Activated CD8-positive, alpha-beta memory T cell treated with anti-CD3 and anti-CD28 coated beads, Interleukin-2, amount 10 ng/mL, durations not matched to agents 7 days and 5 days (primary cell): ENCODE measurements at regions not wholly inside any gene's neighbourhood (a gene's known extent, or its start where the extent isn't known, plus 50 kb on each side); places are given as distances from the start of the nearest gene placed in this dataset.

ENCODE experiments used
- ATAC-seq: fragments of 150-1000 bp; cut with Tn5 transposase; one replicate; pipeline ENCODE4 v1.10.0; 2021; ENCODE audit warnings: moderate library complexity
- CTCF ChIA-PET: fragments of 350-600 bp; sonication (Branson Sonifier 250); formaldehyde crosslinking; loops from one replicate; lab custom pipeline; 2021; ENCODE audit warnings: antibody characterized with exemption; lab: Charles Lee
- DNase-seq: peaks from one replicate; pipeline ENCODE4 v3.0.0-alpha.2; 2020
- H3K27ac Mint-ChIP-seq: one replicate; pipeline ENCODE4 v1.8.0; 2021; ENCODE audit warnings: mild to moderate bottlenecking, mixed read lengths
- H3K27me3 Mint-ChIP-seq: one replicate; pipeline ENCODE4 v1.8.0; 2021; ENCODE audit warnings: mixed read lengths
- H3K36me3 Mint-ChIP-seq: one replicate; pipeline ENCODE4 v1.8.0; 2021; ENCODE audit warnings: mild to moderate bottlenecking, mixed read lengths
- H3K4me1 Mint-ChIP-seq: one replicate; pipeline ENCODE4 v1.8.0; 2021; ENCODE audit warnings: mixed read lengths
- H3K4me3 Mint-ChIP-seq: one replicate; pipeline ENCODE4 v1.8.0; 2021; ENCODE audit warnings: mild to moderate bottlenecking, moderate library complexity, mixed read lengths
- H3K9me3 Mint-ChIP-seq: one replicate; pipeline ENCODE4 v1.8.0; 2022; ENCODE audit warnings: low read depth, mixed read lengths

- Mint-ChIP-seq H3K36me3 (no peaks in the 10 kb centered on the region), H3K9me3 (no peaks in the 10 kb centered on the region), H3K27ac (no peak overlapping the region), H3K27me3 (peaks cover 76% of the 10 kb centered on the region), H3K4me3 (no peak overlapping the region), H3K4me1 (no peaks in the 10 kb centered on the region)
- ATAC-seq (no peak), DNase-seq (no peak)
- CTCF ChIA-PET: no interaction called here
Measured at GRCh38 chr20:58133020-58133808, 95.2 kb downstream of the ANKRD60 start.

GRCh38 chr20:58131551-58132142 is 96.8 kb downstream of the ANKRD60 start:
- peaks cover 74% of the 10 kb centered on the region for H3K27me3 Mint-ChIP-seq
- no peaks in the 10 kb centered on the region for H3K9me3 Mint-ChIP-seq
- DNase-seq: no peak
- no peaks in the 10 kb centered on the region for H3K4me1 Mint-ChIP-seq
- CTCF ChIA-PET: no interaction called here
- no peak overlapping the region for H3K27ac Mint-ChIP-seq
- H3K4me3 Mint-ChIP-seq: no peak overlapping the region
- H3K36me3 Mint-ChIP-seq: no peaks in the 10 kb centered on the region
- ATAC-seq: no peak

GRCh38 chr20:58131151-58131550 is 97.3 kb downstream of the ANKRD60 start:
- Mint-ChIP-seq H3K27me3 (peaks cover 75% of the 10 kb centered on the region), H3K9me3 (no peaks in the 10 kb centered on the region), H3K36me3 (no peaks in the 10 kb centered on the region), H3K4me3 (no peak overlapping the region), H3K27ac (no peak overlapping the region), H3K4me1 (no peaks in the 10 kb centered on the region)
- ATAC-seq (no peak), DNase-seq (no peak)
- CTCF ChIA-PET: no interaction called here

- DNase-seq: no peak
- CTCF ChIA-PET: no interaction called here
- Mint-ChIP-seq H3K27ac (no peak overlapping the region), H3K4me1 (peaks cover 2% of the 10 kb centered on the region), H3K36me3 (no peaks in the 10 kb centered on the region), H3K9me3 (peaks cover 2% of the 10 kb centered on the region), H3K27me3 (peaks cover 69% of the 10 kb centered on the region), H3K4me3 (no peak overlapping the region)
- no peak for ATAC-seq
Measured at GRCh38 chr20:58130581-58130980, 97.9 kb downstream of the ANKRD60 start.

- no peak overlapping the region for H3K27ac Mint-ChIP-seq
- no peaks in the 10 kb centered on the region for H3K36me3 Mint-ChIP-seq
- H3K27me3 Mint-ChIP-seq: peaks cover 66% of the 10 kb centered on the region
- CTCF ChIA-PET: no interaction called here
- H3K9me3 Mint-ChIP-seq: peaks cover 4% of the 10 kb centered on the region
- H3K4me3 Mint-ChIP-seq: no peak overlapping the region
- H3K4me1 Mint-ChIP-seq: peaks cover 2% of the 10 kb centered on the region
- ATAC-seq: no peak
- DNase-seq: no peak
Measured at GRCh38 chr20:58130156-58130555, 98.3 kb downstream of the ANKRD60 start.

GRCh38 chr20:58129721-58130151 is 98.7 kb downstream of the ANKRD60 start:
- H3K27me3 Mint-ChIP-seq: peaks cover 63% of the 10 kb centered on the region
- no peak overlapping the region for H3K4me3 Mint-ChIP-seq
- peaks cover 4% of the 10 kb centered on the region for H3K9me3 Mint-ChIP-seq
- peaks cover 2% of the 10 kb centered on the region for H3K4me1 Mint-ChIP-seq
- no peak overlapping the region for H3K27ac Mint-ChIP-seq
- CTCF ChIA-PET: no interaction called here
- H3K36me3 Mint-ChIP-seq: no peaks in the 10 kb centered on the region
- DNase-seq: no peak
- ATAC-seq: no peak

- peaks cover 4% of the 10 kb centered on the region for H3K9me3 Mint-ChIP-seq
- no peak for DNase-seq
- H3K4me1 Mint-ChIP-seq: peaks cover 2% of the 10 kb centered on the region
- peaks cover 64% of the 10 kb centered on the region for H3K27me3 Mint-ChIP-seq
- CTCF ChIA-PET: no interaction called here
- ATAC-seq: no peak
- no peaks in the 10 kb centered on the region for H3K36me3 Mint-ChIP-seq
- no peak overlapping the region for H3K27ac Mint-ChIP-seq
- H3K4me3 Mint-ChIP-seq: no peak overlapping the region
Measured at GRCh38 chr20:58128635-58129625, 99.5 kb downstream of the ANKRD60 start.

GRCh38 chr20:58127701-58128111 is 100.7 kb downstream of the ANKRD60 start:
- Mint-ChIP-seq H3K27me3 (peaks cover 59% of the 10 kb centered on the region), H3K9me3 (peaks cover 4% of the 10 kb centered on the region), H3K4me1 (peaks cover 2% of the 10 kb centered on the region), H3K36me3 (no peaks in the 10 kb centered on the region), H3K4me3 (no peak overlapping the region), H3K27ac (no peak overlapping the region)
- CTCF ChIA-PET: interaction anchor here (0.7 kb wide), 1 partner anchor 566 kb away, joined by 3 read pairs; no protein-coding TSS in a partner anchor
- no peak for DNase-seq
- no peak for ATAC-seq

- Mint-ChIP-seq H3K27ac (no peak overlapping the region), H3K27me3 (peaks cover 46% of the 10 kb centered on the region), H3K36me3 (no peaks in the 10 kb centered on the region), H3K4me1 (peaks cover 2% of the 10 kb centered on the region), H3K9me3 (peaks cover 4% of the 10 kb centered on the region), H3K4me3 (no peak overlapping the region)
- DNase-seq: no peak
- CTCF ChIA-PET: no interaction called here
- ATAC-seq: no peak
Measured at GRCh38 chr20:58125726-58126125, 102.7 kb downstream of the ANKRD60 start.

GRCh38 chr20:58117944-58118343 is 110.5 kb downstream of the ANKRD60 start:
- H3K4me3 Mint-ChIP-seq: no peak overlapping the region
- no peak for ATAC-seq
- CTCF ChIA-PET: no interaction called here
- H3K36me3 Mint-ChIP-seq: no peaks in the 10 kb centered on the region
- H3K27ac Mint-ChIP-seq: no peak overlapping the region
- peaks cover 36% of the 10 kb centered on the region for H3K27me3 Mint-ChIP-seq
- DNase-seq: no peak
- H3K4me1 Mint-ChIP-seq: no peaks in the 10 kb centered on the region
- peaks cover 2% of the 10 kb centered on the region for H3K9me3 Mint-ChIP-seq

- no peaks in the 10 kb centered on the region for H3K4me1 Mint-ChIP-seq
Measured at GRCh38 chr20:58116505-58116904, 111.9 kb downstream of the ANKRD60 start.

GRCh38 chr20:58113716-58114115 is 114.7 kb downstream of the ANKRD60 start:
- DNase-seq: no peak
- H3K4me3 Mint-ChIP-seq: no peak overlapping the region
- CTCF ChIA-PET: no interaction called here
- H3K9me3 Mint-ChIP-seq: peaks cover 2% of the 10 kb centered on the region
- no peak for ATAC-seq
- no peak overlapping the region for H3K27ac Mint-ChIP-seq
- H3K36me3 Mint-ChIP-seq: no peaks in the 10 kb centered on the region
- H3K4me1 Mint-ChIP-seq: no peaks in the 10 kb centered on the region
- H3K27me3 Mint-ChIP-seq: peaks cover 36% of the 10 kb centered on the region

More at GRCh38 chr20:58116505-58116904, 111.9 kb downstream of the ANKRD60 start:
- H3K27me3 Mint-ChIP-seq: peaks cover 37% of the 10 kb centered on the region
- no peak for ATAC-seq
- H3K4me3 Mint-ChIP-seq: no peak overlapping the region
- H3K36me3 Mint-ChIP-seq: no peaks in the 10 kb centered on the region
- no peak for DNase-seq
- CTCF ChIA-PET: no interaction called here
- H3K9me3 Mint-ChIP-seq: peaks cover 2% of the 10 kb centered on the region
- no peak overlapping the region for H3K27ac Mint-ChIP-seq
